Smooth muscle cell (in vitro differentiated cells): ENCODE measurements at regions not wholly inside any gene's neighbourhood (a gene's known extent, or its start where the extent isn't known, plus 50 kb on each side); places are given as distances from the start of the nearest gene placed in this dataset.
A peak's percentile ranks its signal among the peaks of the same experiment; 100 is the strongest.
"Not testable (repeated sequence)": the region's sequence is repeated elsewhere in the genome, so short reads cannot be mapped to it uniquely, and the experiment has no call there.

Source experiments
- DNase-seq: peaks from one replicate; lab custom pipeline; 2025; ENCODE audit not compliant: unreplicated experiment; lab: John Stamatoyannopoulos, UW
- H2AFZ ChIP-seq: fragments of 200-600 bp; sonication (generic); 2 replicates; pipeline ENCODE4 v1.6.0; 2016; ENCODE audit warnings: antibody characterized with exemption, low read depth, mild to moderate bottlenecking
- H3F3A ChIP-seq: fragments of 200-600 bp; sonication (generic); 2 replicates; pipeline ENCODE4 v1.6.0; 2017; ENCODE audit warnings: antibody characterized with exemption, low read depth
- H3K27ac ChIP-seq: fragments of 200-600 bp; sonication (generic); 2 replicates; pipeline ENCODE4 v1.5.1; 2016; ENCODE audit warnings: low read depth, mild to moderate bottlenecking
- H3K27me3 ChIP-seq: fragments of 200-600 bp; sonication (generic); 2 replicates; pipeline ENCODE4 v1.6.1; 2016; ENCODE audit warnings: low read depth, mild to moderate bottlenecking
- H3K36me3 ChIP-seq: fragments of 200-600 bp; sonication (generic); 2 replicates; pipeline ENCODE4 v1.5.1; 2016; ENCODE audit warnings: low read depth
- H3K4me1 ChIP-seq: fragments of 200-600 bp; sonication (generic); 2 replicates; pipeline ENCODE4 v1.5.1; 2016; ENCODE audit warnings: low read depth
- H3K4me2 ChIP-seq: fragments of 200-600 bp; sonication (generic); 2 replicates; pipeline ENCODE4 v1.6.0; 2016; ENCODE audit warnings: mild to moderate bottlenecking
- H3K4me3 ChIP-seq: fragments of 200-600 bp; sonication (generic); 2 replicates; pipeline ENCODE4 v1.5.1; 2016; ENCODE audit warnings: mild to moderate bottlenecking
- H3K79me2 ChIP-seq: fragments of 200-600 bp; sonication (generic); 2 replicates; pipeline ENCODE4 v1.6.0; 2016; ENCODE audit warnings: low read depth, mild to moderate bottlenecking
- H3K9ac ChIP-seq: fragments of 200-600 bp; sonication (generic); 2 replicates; pipeline ENCODE4 v1.6.0; 2016; ENCODE audit warnings: low read depth
- H3K9me3 ChIP-seq: fragments of 200-600 bp; sonication (generic); replicated peaks from 2 replicates; pipeline ENCODE4 v1.5.1; 2016; ENCODE audit warnings: low read depth
- H4K20me1 ChIP-seq: fragments of 200-600 bp; sonication (generic); 2 replicates; pipeline ENCODE4 v1.6.0; 2016; ENCODE audit warnings: low read depth
- CTCF ChIP-seq: fragments of 200-600 bp; sonication (generic); IDR thresholded peaks from 2 replicates; pipeline ENCODE4 v1.5.1; 2017; ENCODE audit warnings: borderline replicate concordance, mild to moderate bottlenecking, antibody characterized with exemption; ENCODE audit not compliant: insufficient read depth, poor library complexity, severe bottlenecking
- WGBS: methylation state at CpG from one replicate; pipeline ENCODE4 v1.1.7; 2016; ENCODE audit warnings: low lambda C conversion rate; 5-methylcytosine and 5-hydroxymethylcytosine counted together

DNA sequence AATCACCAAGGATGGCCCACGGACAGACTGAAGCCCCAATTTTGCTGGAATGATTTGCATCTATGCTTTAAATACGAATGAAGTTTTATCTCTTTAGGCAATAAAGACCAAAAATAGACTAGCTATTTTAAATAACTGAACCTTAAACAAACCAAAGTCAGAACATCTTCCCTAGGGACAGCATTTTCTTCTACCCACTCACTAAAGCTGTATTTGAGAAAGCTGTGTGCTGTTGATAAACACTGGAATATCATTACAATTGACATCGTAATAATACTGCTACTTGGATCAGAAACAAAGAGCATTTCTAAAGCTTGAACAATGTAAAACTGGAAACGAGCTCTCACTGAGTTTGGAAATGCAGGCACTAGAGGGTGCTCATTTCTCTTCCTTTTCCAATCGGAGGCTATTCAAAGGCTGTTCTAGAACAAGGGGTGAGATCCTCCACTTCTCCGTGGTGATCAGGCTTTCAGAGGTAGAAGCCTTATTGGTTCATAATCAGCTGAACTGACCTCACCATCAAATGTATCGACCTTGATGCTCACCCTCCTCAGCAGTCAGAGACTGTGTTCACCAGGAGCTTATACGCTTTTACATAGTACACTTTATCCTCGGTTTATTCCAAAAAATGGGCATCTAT is 225.3 kb upstream of the PRSS1 start:
- H2AFZ ChIP-seq: no peak overlapping the region

DNA sequence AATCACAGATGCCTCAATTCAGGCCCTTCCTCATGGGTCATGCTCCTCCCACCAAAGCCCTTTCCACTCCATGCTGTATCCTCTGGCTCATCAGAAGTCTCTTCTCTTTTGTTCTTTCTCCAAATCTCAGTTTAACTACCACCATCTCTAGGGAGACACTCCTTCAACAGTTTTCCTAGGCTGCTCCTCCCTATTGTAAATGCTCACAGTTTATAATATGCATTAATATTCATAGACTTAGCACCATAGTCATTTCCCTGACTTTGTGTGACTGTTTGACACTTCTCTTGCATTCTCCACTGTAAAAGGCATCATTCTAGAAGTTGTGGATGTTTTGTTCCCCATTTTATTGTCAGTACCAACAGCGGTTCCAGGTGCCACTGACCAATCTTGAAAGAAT is 226.5 kb upstream of the PRSS1 start:
- Histone ChIP-seq H3K79me2 (no peaks in the 10 kb centered on the region), H3K27ac (no peak overlapping the region), H3K27me3 (peaks cover 14% of the 10 kb centered on the region), H3K4me2 (no peak overlapping the region), H3K36me3 (no peaks in the 10 kb centered on the region), H3K9ac (no peak overlapping the region), H3K4me1 (no peaks in the 10 kb centered on the region), H2AFZ (no peak overlapping the region), H4K20me1 (no peaks in the 10 kb centered on the region), H3F3A (no peaks in the 10 kb centered on the region), H3K4me3 (no peak overlapping the region), H3K9me3 (no peaks in the 10 kb centered on the region)
- 89% methylated on average over 1 of the region's 1 CpG for WGBS
- no peak for DNase-seq
- TF ChIP-seq CTCF: no peak

More for the DNA sequence above, 225.3 kb upstream of the PRSS1 start:
- Histone ChIP-seq H3K79me2 (no peaks in the 10 kb centered on the region), H3K9me3 (no peaks in the 10 kb centered on the region), H3K27me3 (peaks cover 26% of the 10 kb centered on the region), H3K9ac (no peak overlapping the region), H3K27ac (no peak overlapping the region), H3K4me3 (no peak overlapping the region), H4K20me1 (no peaks in the 10 kb centered on the region), H3F3A (no peaks in the 10 kb centered on the region), H3K4me1 (no peaks in the 10 kb centered on the region), H3K36me3 (no peaks in the 10 kb centered on the region), H3K4me2 (no peak overlapping the region)
- no peak for DNase-seq
- 68% methylated on average over 9 of the region's 9 CpGs for WGBS
- peak; percentile 4 for TF ChIP-seq CTCF

- WGBS: 31% methylated on average over 2 of the region's 2 CpGs
- H3K4me1 ChIP-seq: not testable (repeated sequence)
Observed at GRCh38 chr7:142520885-142521284, 228.4 kb upstream of the PRSS1 start.

GRCh38 chr7:142520455-142520854 is 228.8 kb upstream of the PRSS1 start:
- H3K36me3 ChIP-seq, DNase-seq, H2AFZ ChIP-seq, H3K79me2 ChIP-seq, H3F3A ChIP-seq, H3K4me3 ChIP-seq, H4K20me1 ChIP-seq, H3K27ac ChIP-seq, H3K9ac ChIP-seq, H3K9me3 ChIP-seq, H3K4me1 ChIP-seq, H3K4me2 ChIP-seq, H3K27me3 ChIP-seq: not testable (repeated sequence)
- 75% methylated on average over 5 of the region's 5 CpGs for WGBS

More at GRCh38 chr7:142520885-142521284, 228.4 kb upstream of the PRSS1 start:
- not testable (repeated sequence) for H3K9ac ChIP-seq, H3K36me3 ChIP-seq, H3K9me3 ChIP-seq, H2AFZ ChIP-seq, H3K4me3 ChIP-seq, H4K20me1 ChIP-seq, DNase-seq, H3K4me2 ChIP-seq, H3F3A ChIP-seq, H3K79me2 ChIP-seq, H3K27ac ChIP-seq, H3K27me3 ChIP-seq
- TF ChIP-seq CTCF: peak; percentile 29
